GM18502 (cell line): ENCODE measurements at regions not wholly inside any gene's neighbourhood (a gene's known extent, or its start where the extent isn't known, plus 50 kb on each side); places are given as distances from the start of the nearest gene placed in this dataset.
"Not testable (repeated sequence)": the region's sequence is repeated elsewhere in the genome, so short reads cannot be mapped to it uniquely, and the experiment has no call there.

Experiments used
- ATAC-seq: cut with Tn5 transposase; IDR thresholded peaks from one replicate; pipeline ENCODE4 v1.9.1; 2021; ENCODE audit warnings: mild to moderate bottlenecking; ENCODE audit not compliant: unreplicated experiment, poor library complexity

DNA sequence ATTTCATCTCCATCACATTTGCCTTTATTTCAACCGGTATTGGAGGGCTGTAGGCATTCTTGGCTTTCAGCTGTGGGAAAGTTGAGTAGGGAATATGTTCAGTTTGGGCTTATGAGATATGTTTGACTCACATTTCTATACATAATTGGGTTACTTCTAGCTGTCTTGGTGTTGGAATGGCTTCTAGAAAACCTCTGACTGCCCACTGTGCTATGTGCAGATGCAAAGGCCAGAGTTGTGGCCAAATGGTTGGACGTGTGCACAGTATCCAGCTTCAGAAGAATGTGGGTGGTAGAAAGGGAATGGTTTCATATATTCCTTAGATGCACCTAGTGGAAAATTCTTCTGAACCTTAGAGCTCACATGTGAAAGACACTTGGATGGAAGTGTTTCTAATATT lies 92.6 kb upstream of the H2AZ1 start:
- no peak for ATAC-seq

DNA sequence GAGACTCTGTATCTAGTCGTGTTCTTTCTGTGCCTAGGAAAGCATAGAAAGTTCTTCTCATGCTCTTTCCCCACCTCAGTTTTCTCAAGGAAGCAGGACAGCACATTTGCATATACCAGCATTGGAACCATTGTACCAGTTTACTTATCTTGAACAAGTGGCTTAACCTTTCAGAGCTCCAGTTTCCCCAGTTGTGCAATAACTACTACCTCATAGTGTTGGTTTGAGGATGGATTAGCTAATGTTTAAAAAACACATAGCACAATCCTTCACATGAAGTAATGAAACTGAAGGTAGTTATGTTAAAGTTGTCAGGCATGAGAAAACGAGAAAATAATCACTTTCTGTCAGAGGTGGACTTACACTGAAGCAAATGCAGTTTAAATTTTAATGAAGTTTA lies 92.2 kb upstream of the H2AZ1 start:
- no peak for ATAC-seq

- ATAC-seq: no peak
Observed at GRCh38 chr4:100041646-100042045, 91.6 kb upstream of the H2AZ1 start.

DNA sequence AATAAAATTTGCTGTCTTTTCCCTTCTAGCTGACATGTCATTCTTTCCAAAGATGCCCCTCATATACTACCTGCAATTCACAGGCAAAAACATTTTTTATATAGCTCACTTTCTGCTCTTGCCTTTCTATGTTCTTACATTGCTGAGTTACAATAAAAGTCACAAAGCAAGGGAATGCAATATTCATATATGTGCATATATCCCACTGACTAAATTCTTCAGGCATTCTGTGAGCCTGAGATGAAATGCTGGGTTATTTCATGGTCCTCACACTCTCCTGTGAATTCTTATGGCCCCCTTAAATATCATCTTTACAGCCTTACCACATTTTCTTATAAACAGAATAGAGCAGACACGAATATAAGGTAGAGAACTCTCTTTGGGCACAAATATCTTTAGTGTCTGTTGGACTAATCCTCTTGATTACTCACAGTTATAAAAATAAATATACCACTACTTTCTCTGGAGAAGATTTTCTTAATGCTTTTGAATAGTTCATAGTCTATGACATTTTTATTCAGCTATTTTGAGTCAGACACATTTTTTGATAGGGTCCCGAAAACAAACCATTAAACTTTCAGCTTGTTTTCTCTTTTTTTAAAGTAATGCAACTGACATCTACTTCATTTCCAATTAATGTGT lies 84.1 kb upstream of the H2AZ1 start:
- no peak for ATAC-seq

- no peak for ATAC-seq
Observed at GRCh38 chr4:100026066-100026465, 76.0 kb upstream of the H2AZ1 start.

DNA sequence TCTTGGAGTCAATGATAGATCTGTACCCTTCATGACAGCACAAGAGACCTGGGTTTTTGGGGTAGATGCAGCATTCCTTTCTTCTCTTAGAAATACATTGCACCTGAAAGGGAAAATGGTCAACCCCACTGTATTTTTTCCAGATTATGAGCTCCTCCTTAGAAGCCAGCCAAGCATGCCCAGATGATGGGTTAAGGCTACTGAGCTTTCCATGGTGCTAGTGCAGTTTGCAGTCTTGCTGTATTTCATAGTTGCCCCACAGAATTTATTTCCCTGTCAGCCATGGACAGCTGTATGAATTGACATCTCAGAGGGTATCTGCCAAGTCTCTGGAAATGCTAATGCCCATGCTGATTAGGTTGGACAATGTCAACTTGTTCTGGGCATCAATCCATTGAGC lies 73.7 kb upstream of the H2AZ1 start:
- ATAC-seq: no peak

DNA sequence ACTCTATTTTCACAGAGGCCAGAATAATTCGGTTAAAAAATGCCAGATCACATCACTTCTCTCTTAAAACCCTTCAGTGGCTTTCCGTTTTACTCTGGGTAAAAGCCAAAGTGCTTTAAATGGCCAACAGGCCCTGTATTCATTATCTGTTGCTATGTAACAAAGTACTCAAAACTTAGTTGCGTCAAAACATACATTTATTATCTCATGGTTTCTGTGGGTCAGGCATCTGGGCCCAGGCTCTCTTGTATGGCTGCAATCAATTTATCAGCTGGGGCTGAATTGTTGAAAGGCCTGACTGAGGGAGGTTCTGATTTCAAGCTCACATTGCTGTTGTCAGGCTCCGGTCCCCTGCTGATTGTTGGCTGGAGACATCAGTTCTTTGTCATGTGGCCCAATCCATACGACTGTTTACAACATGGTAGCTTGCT lies 72.7 kb upstream of the H2AZ1 start:
- ATAC-seq: no peak

GRCh38 chr4:100019821-100020220 lies 69.7 kb upstream of the H2AZ1 start:
- ATAC-seq: no peak

DNA sequence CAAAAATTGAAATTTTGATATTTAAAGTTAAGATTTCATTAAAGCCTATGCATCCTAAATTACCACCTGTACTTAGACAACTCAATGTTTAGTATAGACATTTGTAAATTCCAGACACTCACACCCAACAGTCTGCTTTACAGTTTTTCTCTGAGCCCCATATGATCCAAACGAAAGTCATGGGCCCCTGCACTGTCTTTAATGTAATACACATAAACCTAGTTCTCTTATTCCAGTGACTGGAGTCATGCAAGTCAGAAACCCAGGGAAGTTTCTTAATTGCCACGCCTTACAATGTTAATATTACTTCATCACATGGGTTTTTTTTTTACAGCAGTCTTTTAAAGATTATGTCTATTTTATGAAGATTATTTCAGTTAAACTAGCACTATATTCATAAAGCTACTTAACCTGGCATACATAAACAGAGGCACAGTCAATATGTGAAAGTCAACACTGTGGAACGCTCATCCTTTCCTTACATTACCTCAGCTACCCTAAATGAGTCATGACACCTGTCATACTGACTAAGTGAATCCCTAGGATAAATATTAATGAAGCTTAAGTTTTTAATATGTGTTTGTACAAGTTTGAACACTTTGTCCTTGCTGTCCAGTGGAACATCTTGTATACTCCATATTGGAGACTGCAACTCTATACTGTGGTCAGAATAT lies 67.7 kb upstream of the H2AZ1 start:
- peak; percentile 80 for ATAC-seq

DNA sequence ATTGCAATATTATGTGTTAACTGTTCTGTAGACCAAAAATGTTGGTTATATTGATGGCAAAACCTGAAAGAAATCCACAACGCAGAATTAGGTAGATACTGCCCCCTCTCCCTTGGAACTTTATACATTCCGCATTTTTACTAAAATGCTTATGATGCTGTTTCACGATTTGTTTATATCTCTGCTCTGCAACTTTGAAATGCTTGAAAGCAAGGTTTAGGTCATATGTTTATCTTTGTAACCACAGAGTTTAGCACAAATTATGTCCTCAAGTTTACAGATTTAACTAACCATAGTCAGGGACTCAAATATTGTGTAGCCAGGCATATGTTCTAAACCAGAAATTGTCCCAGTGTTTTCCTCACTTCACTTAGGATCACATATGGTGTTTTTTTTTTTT lies 66.1 kb upstream of the H2AZ1 start:
- no peak for ATAC-seq

DNA sequence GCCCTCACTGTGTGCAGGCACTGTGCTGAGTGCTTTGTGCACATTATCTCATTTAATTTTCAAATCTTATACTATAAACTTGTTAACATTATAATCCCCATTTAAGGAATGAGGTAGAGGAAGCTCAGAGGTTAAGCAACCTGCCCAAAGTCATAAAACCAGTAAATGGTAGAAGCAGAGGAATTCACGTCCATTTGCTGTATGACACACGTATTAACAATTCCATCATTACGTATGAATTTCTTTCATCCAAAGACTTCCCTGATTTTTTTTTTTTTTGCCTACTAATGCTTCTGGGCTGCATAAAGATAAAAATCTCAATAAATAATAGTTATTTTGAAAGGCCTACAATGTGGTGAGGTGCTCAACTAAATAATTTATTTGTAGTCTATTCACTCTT lies 64.5 kb upstream of the H2AZ1 start:
- no peak for ATAC-seq

DNA sequence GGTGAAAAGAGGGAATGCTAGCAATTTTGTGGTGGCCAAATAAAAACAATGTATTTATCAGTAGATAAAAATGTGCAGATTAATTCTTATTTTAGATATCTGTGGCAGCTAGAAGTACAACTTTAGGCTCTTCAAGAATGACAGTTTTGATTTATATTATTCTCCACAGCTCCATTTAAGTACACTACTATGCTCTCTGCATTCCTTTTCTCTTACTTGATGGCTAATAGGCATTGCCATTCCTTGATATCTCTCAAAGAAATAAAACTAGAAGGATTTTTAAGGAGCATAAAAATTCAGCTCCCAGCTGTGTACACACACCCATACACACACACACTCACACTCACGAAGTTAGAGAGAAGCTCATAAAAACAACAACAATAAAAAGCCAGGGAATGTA lies 59.4 kb upstream of the H2AZ1 start:
- ATAC-seq: no peak

DNA sequence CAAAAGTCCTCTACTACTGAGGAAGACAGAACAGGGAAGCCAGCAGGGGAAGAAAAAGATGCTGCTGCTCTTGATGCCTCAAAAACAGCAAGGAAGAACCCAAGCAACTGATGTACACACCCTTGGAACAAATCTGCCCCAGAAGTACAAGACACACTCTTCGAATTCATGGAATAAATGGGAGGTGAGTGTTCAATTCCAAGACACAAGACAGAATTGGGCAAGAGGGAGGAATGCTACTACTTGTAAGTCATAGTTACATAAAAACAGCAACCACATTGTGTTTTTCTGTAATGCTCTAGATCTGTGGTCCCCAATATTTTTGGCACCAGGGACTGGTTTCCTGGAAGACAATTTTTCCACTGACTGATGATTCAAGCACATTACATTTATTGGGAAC lies 58.0 kb upstream of the H2AZ1 start:
- ATAC-seq: no peak

- ATAC-seq: not testable (repeated sequence)
Observed at GRCh38 chr4:100006161-100006560, 56.1 kb upstream of the H2AZ1 start.
